ENCODE measurements at regions not wholly inside any gene's neighbourhood (a gene's known extent, or its start where the extent isn't known, plus 50 kb on each side); places are given as distances from the start of the nearest gene placed in this dataset.
"Not testable (repeated sequence)": the region's sequence is repeated elsewhere in the genome, so short reads cannot be mapped to it uniquely, and the experiment has no call there.

- DNase-seq (ENCODE audit: low read depth): no peak
Measured at GRCh38 chr18:76604108-76604934, 109.3 kb upstream of the ZNF516 start.

DNA sequence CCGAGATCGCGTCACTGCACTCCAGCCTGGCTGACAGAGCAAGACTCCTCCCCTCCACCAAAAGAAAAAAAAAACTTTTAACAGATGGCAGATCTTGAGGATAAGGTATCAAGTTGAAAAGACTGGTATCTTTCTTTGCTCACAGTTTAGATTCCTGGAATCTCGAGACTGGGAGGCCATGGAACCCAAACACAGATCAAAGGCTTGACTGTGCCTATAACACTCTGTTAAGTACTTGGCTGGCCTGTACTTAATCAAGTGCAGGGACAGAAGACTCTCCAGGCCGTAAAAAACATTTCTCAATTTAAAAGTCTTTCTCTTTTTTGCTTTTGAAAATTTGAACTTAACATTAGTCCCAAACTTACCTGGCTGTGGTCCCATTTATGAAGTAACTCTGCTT, 107.1 kb upstream of the ZNF516 start:
- DNase-seq (ENCODE audit: low read depth): no peak

GRCh38 chr18:76600076-76600475, 105.0 kb upstream of the ZNF516 start:
- not testable (repeated sequence) for DNase-seq (ENCODE audit: low read depth)

- no peak for DNase-seq (ENCODE audit: low read depth)
Measured at GRCh38 chr18:76594966-76595365, 99.9 kb upstream of the ZNF516 start.

DNA sequence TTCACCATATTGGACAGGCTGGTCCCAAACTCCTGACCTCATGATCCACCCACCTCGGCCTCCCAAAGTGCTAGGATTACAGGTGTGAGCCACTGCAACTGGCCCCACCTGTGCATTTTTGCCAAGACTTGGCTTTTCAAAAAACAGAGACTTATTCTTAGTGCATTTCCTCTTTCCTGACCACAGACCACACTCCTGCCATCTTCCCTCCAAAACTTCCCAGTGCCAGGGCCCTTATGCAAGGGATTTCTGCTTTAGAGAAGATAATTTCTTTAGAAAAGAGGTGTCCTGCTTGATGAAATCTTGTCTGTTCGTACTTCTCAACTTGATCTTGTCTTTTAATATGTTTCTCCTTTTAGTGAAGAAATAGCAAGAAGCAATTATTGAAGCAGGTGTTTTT, 98.8 kb upstream of the ZNF516 start:
- DNase-seq (ENCODE audit: low read depth): no peak

- DNase-seq (ENCODE audit: low read depth): no peak
Measured at GRCh38 chr18:76592981-76593381, 97.9 kb upstream of the ZNF516 start.

- DNase-seq (ENCODE audit: low read depth): no peak
Measured at GRCh38 chr18:76592096-76592495, 97.1 kb upstream of the ZNF516 start.

- no peak for DNase-seq (ENCODE audit: low read depth)
Measured at GRCh38 chr18:76589866-76590265, 94.8 kb upstream of the ZNF516 start.

- no peak for DNase-seq (ENCODE audit: low read depth)
Measured at GRCh38 chr18:76589316-76589715, 94.3 kb upstream of the ZNF516 start.

DNA sequence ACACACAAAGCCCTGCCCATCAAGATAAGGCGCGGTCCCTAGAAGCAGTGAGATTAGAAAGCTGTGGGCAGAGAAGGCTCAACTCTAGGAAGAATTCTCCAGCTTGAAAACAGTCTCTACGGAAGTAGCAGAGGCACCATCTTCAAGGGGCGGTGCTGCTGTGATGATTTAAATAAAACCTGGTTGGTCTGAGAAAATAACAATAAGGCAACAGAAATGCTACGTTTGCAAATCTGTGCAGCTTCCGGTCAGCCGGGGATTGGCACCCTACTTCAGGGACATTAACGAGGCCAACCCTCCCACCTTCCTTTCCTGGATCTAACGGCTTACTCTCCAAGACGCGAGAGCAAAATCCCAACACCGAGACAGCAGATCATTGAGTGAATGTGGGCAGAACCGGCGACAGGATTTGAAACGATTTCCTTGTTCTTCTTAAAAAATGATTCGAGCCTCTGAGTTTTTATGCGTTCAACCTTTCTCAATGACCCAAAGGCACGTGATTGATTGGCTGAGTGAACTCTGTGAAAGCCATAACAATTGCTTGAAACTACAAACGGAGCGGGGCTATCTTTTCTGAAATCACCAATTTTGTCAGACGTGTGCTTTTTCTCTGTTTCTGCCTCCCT, 93.7 kb upstream of the ZNF516 start:
- no peak for DNase-seq (ENCODE audit: low read depth)

GRCh38 chr18:76587879-76588271, 92.8 kb upstream of the ZNF516 start:
- DNase-seq (ENCODE audit: low read depth): no peak

- no peak for DNase-seq (ENCODE audit: low read depth)
Measured at GRCh38 chr18:76587147-76587878, 92.3 kb upstream of the ZNF516 start.

DNA sequence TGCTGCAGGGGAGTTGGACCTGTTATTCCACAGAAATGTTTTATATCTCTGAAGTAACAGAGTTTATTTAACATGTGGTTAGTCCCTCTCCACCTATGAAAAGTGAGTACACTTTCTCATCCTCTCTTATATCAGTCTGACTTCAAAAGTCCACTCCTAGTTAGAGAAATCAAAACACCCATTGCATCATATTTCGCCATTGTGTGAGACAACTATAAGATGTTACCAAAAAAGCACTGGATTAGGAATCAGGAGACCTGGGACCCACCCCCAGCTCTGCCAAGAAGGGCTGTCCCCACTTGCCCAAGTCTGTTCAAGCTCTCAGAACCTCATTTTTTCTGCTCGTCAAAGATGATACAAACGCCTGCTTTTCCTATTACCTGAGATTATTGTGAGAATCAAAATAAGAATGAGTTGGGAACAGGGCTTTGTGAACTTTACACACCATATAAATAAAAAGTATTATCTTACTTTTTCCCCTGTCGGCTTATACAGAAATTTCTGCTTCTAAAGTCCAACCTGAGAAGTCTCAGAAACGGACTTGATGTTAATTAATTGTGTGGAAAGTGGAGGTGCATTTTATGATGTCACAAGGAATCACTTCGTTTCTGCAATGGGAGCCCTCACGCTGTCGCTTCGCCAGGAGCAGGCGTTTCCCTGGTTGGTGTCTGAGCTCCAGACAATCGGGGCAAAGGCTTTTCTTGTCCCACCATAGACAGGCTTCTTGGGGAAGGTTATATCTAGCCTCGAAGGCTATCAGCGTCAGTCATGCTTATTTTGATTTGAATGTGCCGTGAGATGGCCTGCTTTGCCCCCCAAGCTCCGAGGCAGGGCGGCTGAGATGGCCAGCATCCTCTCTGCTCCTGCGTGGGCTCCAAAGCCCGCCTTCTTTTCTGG, 89.6 kb upstream of the ZNF516 start:
- no peak for DNase-seq (ENCODE audit: low read depth)

DNA sequence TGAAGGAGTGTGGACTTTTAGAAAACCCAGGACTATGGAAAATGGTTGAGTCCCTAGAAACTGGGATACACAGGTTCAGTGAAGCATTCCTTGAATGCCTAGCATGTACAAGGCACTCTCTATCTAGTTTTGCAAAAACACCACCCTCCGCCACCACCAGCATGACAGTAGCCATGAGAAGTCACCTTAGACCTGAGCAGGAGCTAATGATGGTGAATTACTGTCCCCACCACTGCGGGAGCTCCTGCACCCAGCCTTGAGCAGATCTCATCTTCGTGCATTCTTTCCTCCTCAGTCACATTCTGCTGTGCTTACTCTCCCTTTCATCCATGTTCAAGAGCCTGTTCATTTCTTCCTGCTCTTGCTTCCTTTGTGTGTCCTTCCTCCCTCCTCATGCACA, 86.2 kb upstream of the ZNF516 start:
- no peak for DNase-seq (ENCODE audit: low read depth)

DNA sequence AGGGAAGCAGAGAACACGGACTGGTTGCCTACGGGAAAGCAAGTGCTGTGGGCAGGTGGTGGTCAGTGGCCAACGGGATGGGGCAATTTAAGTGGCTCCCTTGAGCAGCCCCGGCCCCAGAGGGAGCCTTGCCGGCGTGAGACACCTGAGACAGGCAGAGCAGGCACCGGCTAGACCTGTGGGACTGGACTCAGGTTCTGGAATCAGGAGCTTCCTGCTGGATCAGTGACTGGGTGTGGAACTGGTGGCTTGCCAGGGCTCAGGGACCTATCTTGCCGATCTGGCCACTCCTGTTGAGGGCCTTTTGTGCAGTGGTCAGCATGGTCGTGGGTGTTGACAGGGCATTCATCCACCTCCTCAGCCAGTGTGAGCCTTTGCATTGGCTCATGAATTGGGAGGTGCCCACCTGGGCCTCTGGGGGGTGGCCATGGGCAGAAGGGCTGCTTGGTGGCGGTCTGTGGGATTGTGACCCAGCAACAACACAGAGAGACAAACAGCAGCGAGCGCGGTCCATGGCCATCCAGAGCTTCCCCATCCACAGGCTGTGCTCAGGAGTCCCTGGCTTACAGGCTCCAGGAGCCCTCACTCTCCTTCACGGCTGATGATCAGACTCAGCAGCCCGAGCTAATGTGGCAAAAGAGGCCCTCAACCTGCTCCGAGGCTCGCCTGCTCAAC, 85.4 kb upstream of the ZNF516 start:
- DNase-seq (ENCODE audit: low read depth): no peak

DNA sequence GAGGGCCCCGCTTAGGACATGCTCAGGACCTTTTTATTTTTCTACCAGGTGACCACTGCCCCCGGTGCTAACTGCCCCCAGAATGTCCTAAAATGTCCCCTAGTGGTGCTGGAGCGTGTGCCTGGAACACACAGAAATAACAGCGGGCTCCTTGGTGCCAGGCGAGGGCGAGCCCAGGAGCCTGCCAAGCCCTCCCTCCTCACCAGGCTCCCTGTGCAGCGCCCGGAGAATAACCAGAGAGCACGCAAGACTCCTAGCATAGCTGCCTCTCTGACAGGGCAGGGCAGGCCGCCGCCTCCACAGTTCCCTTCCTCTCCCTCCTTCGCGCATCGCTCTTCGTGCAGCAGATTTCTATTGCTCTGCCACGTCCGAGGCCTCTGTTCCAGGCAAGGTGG, 84.3 kb upstream of the ZNF516 start:
- no peak for DNase-seq (ENCODE audit: low read depth)

DNA sequence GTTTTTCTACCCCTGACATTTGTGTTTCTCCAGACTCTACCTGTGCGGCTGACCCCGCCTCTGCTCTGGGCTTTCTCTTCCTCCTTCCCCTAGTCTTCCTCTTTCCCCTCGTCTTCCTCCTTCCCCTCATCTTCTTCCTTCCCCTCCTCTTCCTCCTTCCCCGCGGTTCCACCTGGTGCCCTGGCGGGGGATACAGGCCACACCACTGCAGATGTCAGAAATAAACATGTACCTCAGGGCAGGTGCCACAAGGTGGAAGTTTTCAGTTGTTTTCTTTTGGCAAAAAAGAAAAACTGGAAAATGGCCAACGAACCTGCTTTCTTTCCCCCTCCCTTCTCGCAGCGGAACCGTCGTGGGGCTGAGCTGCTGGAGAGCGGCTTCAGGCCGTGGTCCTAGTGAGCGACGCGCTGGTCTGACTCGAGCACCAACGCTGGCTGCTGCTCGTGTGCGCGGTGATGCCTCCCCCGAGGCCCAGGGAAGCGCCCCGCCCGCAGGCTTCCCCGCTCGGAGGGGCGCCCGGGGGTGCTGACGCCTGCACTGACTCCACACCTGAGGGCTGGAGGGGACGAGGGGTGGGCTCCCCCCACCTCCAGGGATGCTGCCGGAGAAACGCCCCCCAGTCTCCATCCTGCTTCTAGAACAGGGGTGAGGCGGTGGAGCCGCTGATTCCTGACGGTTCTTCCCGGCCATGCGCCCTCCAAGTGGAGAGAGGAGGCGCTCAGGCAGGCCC, 83.7 kb upstream of the ZNF516 start:
- no peak for DNase-seq (ENCODE audit: low read depth)

- no peak for DNase-seq (ENCODE audit: low read depth)
Measured at GRCh38 chr18:76573325-76574025, 78.4 kb upstream of the ZNF516 start.

GRCh38 chr18:76572518-76573247, 77.6 kb upstream of the ZNF516 start:
- no peak for DNase-seq (ENCODE audit: low read depth)
